ENCODE measurements at regions not wholly inside any gene's neighbourhood (a gene's known extent, or its start where the extent isn't known, plus 50 kb on each side); places are given as distances from the start of the nearest gene placed in this dataset.
"Not testable (repeated sequence)": the region's sequence is repeated elsewhere in the genome, so short reads cannot be mapped to it uniquely, and the experiment has no call there.

GRCh38 chr6:10343320-10343719 lies 71.6 kb downstream of the TFAP2A start:
- no peak for TF ChIP-seq CTCF (IDR thresholded peaks at IDR 0.05; ENCODE audit: low read depth, low read length)
- no peak overlapping the region for H3K4me3 ChIP-seq (ENCODE audit: low read depth, low read length)

- H3K4me3 ChIP-seq (ENCODE audit: low read depth, low read length): no peak overlapping the region
- TF ChIP-seq CTCF (IDR thresholded peaks at IDR 0.05; ENCODE audit: low read depth, low read length): no peak
Measured at GRCh38 chr6:10341605-10342004, 73.3 kb downstream of the TFAP2A start.

GRCh38 chr6:10338151-10338550 lies 76.7 kb downstream of the TFAP2A start:
- no peak overlapping the region for H3K4me3 ChIP-seq (ENCODE audit: low read depth, low read length)
- TF ChIP-seq CTCF (IDR thresholded peaks at IDR 0.05; ENCODE audit: low read depth, low read length): no peak

- H3K4me3 ChIP-seq (ENCODE audit: low read depth, low read length): not testable (repeated sequence)
Measured at GRCh38 chr6:10337376-10337775, 77.5 kb downstream of the TFAP2A start.

GRCh38 chr6:10332111-10332510 lies 82.8 kb downstream of the TFAP2A start:
- no peak overlapping the region for H3K4me3 ChIP-seq (ENCODE audit: low read depth, low read length)
- TF ChIP-seq CTCF (IDR thresholded peaks at IDR 0.05; ENCODE audit: low read depth, low read length): no peak

- H3K4me3 ChIP-seq (ENCODE audit: low read depth, low read length): no peak overlapping the region
- no peak for TF ChIP-seq CTCF (IDR thresholded peaks at IDR 0.05; ENCODE audit: low read depth, low read length)
Measured at GRCh38 chr6:10331334-10331968, 83.4 kb downstream of the TFAP2A start.

GRCh38 chr6:10330515-10330914 lies 84.4 kb downstream of the TFAP2A start:
- TF ChIP-seq CTCF (IDR thresholded peaks at IDR 0.05; ENCODE audit: low read depth, low read length): no peak

GRCh38 chr6:10323018-10323417 lies 91.9 kb downstream of the TFAP2A start:
- no peak for TF ChIP-seq CTCF (IDR thresholded peaks at IDR 0.05; ENCODE audit: low read depth, low read length)

More at GRCh38 chr6:10330515-10330914, 84.4 kb downstream of the TFAP2A start:
- no peak overlapping the region for H3K4me3 ChIP-seq (ENCODE audit: low read depth, low read length)

More at GRCh38 chr6:10323018-10323417, 91.9 kb downstream of the TFAP2A start:
- H3K4me3 ChIP-seq (ENCODE audit: low read depth, low read length): no peak overlapping the region

Data from WI38 (cell line).